GM19395 (cell line): ENCODE measurements at regions not wholly inside any gene's neighbourhood (a gene's known extent, or its start where the extent isn't known, plus 50 kb on each side); places are given as distances from the start of the nearest gene placed in this dataset.
A peak's percentile ranks its signal among the peaks of the same experiment; 100 is the strongest.
"Not testable (repeated sequence)": the region's sequence is repeated elsewhere in the genome, so short reads cannot be mapped to it uniquely, and the experiment has no call there.

Experiments
- ATAC-seq: cut with Tn5 transposase; IDR thresholded peaks from one replicate; pipeline ENCODE4 v1.9.1; 2021; ENCODE audit warnings: mild to moderate bottlenecking, moderate library complexity; ENCODE audit not compliant: unreplicated experiment

DNA sequence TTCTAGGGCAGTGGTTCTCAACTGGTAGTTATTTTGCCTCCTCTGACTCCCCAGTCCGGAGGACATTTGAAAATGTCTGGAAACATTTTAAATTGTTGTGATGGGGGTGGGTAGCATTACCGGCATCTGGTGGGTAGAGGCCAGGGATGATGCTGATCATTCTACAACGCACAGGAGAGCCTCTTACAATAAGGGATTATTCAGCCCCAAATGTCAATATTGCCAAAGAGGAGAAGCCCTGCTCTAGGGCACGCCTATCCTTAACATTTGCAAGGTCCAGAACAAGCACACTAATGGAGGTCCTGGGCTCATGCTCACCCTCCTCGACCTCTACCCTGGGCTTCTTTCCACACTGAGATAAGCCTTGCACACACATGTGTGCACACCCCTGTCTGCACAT is 106.4 kb downstream of the MINAR1 start:
- ATAC-seq = no peak

- ATAC-seq = no peak
Observed at GRCh38 chr15:79539401-79539800, 107.3 kb downstream of the MINAR1 start.

GRCh38 chr15:79540551-79540950 is 108.4 kb downstream of the MINAR1 start:
- no peak for ATAC-seq

DNA sequence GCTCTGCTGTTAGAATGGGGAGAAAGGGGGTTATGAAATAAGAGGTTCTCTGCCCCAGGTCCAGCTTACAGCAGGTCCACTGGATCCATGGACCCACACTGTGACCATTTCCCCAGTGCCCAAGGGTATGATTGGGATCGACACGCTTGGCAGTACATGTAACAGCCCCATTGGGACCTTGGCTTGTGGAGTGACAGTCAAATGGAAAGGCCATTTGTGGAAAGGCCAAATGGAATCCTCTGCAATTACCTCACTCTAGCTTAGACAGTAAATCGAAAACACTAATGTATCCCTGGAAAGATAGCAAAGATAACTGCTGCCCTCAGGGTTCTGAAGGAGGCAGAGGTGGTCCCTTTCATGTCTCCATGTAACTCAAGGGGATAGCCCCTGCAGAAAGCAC is 109.1 kb downstream of the MINAR1 start:
- no peak for ATAC-seq

DNA sequence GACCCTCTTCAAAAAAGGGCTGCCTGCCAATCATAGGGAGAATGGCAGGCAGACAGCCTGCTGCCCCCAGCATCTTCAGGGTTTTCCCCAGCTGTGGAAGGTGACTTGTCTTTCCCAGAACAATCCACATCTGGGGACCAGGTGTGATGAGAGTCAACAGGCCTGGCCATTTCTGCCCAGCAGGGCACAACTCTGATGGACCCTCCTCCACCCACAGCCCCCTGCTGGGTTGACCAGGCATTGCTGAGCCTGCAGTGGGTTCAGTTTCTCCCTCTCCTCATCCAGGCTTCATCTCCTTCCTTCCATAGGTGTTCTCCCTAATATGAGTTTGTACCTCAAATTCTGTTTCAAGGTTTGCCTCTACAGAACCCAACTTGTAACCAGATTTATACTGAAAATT is 111.0 kb downstream of the MINAR1 start:
- ATAC-seq = no peak

GRCh38 chr15:79549196-79549595 is 117.1 kb downstream of the MINAR1 start:
- ATAC-seq = no peak

DNA sequence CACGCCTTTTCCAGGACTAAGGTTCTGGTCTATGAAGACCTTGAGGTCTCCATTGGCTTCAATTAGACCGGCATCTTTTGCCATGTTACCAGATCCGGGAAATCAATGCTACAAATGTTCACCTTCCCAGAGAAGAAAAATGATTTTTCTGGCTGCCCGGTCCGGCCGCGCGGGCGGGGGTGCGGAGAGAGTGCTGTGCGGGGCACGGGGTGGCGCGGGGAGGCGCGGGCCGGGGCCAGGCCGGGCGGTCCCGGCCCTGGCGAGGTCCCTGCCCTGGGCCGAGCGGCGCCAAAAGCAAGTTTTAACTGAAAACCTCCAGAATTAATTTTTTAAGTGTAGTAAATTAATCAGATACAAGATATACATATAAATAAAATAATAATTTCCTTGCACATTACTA is 128.2 kb downstream of the MINAR1 start:
- no peak for ATAC-seq

DNA sequence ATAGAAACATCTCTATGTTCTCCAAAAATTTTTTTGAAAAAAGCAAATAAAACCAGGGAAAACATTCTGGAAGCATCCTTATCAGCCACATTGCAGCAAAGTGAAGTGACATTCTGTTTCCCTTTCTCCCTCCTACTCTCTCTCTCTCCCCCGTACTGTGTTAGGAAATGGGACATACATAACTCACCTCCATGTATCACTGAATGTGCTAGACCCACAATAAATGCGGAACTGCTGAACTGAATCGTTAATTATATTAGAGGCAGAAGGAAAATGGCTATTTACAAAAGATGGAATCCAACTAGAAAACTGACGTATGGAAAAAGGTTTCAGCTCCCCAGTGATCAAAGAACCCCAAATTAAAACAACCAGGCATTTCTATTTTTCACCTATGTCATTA is 129.8 kb downstream of the MINAR1 start:
- no peak for ATAC-seq

GRCh38 chr15:79562403-79562815 is 130.3 kb downstream of the MINAR1 start:
- no peak for ATAC-seq

GRCh38 chr15:79562899-79563298 is 130.8 kb downstream of the MINAR1 start:
- ATAC-seq = no peak

DNA sequence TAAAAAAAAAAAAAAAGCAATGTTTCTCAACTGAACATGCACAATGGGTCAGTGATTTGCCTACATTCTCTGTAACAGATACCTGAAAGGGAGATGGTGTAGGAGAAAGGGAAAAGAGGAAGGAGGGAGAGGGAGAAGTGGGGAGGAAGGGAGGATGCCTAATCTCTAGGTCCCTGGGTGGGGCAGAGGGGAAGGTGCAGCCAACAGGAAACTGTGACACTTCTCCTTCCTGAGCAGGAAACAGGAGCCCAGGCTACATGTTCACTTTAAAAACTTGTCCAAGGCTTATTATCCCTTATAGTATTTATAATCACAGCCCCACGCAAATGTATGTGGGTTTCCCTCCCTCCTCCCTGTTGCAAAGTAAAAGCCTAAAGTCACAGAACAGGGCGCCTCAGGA is 137.9 kb downstream of the MINAR1 start:
- no peak for ATAC-seq

DNA sequence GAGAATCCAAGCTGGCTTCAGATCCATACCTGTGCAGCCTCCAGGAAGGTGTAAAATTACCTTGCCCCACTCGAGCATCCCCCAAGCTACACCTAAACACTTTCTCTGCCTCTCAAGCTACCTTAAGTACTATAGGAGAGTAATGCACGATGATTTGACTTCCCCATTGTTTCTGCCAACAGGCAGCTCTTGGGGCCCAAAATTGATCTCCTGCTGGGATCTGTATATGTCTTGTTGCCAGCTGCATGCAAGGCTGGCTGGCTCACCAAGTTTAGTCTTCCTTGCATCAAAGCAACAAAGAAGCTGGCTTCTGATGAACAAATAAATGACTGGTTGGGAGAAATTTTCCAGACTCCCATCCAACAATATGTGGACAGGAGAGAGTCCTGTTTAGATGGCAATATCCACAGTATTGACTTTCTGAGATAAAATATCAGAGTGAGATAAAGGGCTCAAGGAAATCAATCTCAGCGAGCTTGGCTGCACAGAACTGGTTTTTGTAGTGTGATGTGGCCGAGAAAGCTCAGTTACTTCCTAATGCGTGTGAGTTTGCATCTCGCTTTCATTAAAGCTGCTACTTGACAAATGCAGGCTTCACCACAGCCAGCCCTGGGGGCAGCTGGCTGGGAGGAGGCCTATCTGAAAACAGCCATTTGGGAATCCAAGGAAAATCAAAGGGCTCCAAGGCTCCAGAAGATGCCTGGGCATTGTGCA is 140.7 kb downstream of the MINAR1 start:
- no peak for ATAC-seq

- ATAC-seq = not testable (repeated sequence)
Observed at GRCh38 chr15:79574431-79575273, 142.5 kb downstream of the MINAR1 start.

- no peak for ATAC-seq
Observed at GRCh38 chr15:79582650-79583049, 150.5 kb downstream of the MINAR1 start.

GRCh38 chr15:79592126-79592525 is 160.0 kb downstream of the MINAR1 start:
- no peak for ATAC-seq

- no peak for ATAC-seq
Observed at GRCh38 chr15:79593119-79593869, 161.2 kb downstream of the MINAR1 start.

DNA sequence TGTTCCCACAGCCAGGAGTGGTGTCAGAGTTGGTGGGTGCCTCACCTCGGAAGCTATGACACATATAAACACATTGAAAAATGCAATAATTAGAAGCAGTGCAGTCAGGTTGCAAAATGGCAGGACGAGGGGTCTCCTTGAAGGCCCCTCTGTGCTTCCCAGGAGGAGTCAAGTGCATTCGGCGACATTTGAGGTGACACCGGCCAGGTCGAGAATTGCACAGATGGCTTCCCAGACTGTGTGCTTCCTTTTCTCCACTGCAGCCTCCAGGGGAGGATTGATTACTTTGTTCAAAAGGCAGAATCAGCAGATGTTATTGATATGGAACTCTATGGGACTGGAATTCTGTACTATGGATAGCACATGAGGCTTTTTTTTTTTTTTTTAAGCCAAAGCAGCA is 163.2 kb downstream of the MINAR1 start:
- ATAC-seq = no peak

DNA sequence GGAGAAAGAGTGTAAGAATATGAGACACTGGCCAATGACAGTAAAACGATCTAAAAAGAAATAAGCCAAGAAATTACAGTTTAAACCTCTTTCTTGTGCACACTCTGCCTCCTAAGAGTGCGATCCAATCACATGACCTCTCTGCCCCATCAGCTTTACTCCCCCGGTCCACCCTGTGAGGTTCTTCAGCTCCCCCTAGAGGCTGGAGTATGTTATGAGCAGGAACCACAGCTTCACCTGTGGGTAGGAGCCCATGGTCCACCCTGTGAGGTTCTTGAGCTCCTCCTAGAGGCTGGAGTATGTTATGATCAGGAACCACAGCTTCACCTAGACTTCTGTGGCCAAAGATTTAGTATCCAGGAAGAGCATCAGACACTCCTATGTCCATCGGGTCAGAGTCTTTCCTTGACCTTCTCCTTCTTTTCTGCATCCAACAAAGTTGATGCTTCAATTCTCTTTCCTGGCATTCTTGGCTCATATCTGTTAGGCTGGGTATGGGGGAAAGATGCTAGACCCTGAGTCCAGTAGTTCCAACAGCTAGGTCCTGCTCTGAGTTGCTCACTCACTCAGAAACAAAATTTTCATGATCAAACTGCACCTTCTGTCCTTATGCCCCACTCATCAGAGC is 164.0 kb downstream of the MINAR1 start:
- peak; percentile 97 for ATAC-seq

GRCh38 chr15:79598639-79599038 is 166.5 kb downstream of the MINAR1 start:
- no peak for ATAC-seq

GRCh38 chr15:79601405-79602086 is 169.4 kb downstream of the MINAR1 start:
- ATAC-seq = no peak

DNA sequence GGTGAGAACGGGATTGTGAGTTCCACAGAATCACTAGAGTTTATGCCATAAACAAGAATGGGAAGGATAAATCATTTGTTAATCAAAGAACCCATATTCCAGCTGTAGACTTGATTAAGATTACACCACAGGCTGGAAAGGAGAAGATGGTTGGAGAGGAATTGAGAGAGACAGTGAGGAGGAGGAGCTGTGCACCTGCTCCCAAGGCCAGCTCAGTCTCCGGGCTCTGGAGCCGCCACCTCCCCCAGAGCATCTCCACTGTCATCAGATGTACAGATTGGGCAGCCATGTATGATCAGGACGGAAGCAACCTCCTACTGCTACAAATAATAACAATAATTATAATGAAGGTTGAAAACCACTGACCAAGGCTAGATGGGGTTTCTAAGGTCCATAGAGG is 170.0 kb downstream of the MINAR1 start:
- no peak for ATAC-seq
